ENCODE measurements at regions not wholly inside any gene's neighbourhood (a gene's known extent, or its start where the extent isn't known, plus 50 kb on each side); places are given as distances from the start of the nearest gene placed in this dataset.

DNA sequence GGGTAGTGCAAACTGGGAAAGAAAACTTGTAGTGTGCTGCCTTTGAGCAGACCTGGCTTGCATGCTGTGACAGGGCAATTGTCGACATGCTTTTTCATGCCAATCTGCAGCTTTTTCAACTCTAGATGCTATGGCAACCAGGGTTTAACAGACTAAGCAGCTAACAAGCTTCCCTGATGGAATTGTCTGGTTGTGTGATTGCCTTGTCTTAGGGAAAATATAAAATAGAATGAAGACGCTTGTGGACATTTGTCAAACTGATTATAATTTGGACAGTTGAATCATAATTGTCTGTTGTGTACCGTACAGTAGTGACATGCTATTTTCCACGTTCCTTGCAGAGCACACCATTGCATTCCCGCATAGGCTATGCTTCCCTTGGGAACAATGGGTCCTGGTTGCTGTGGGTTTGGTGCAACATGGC is 113.0 kb downstream of the FOXG1 start:
- POLR2A ChIA-PET = interaction anchor here (0.6 kb wide), 1 partner anchor 10 kb away, joined by 4 read pairs; no protein-coding TSS in a partner anchor
- no peaks in the 10 kb centered on the region for H3K27me3 ChIP-seq (ENCODE audit: control insufficient read depth in 2 of 2, insufficient read depth in 2 of 2, low read length in 2 of 2)
- WGBS (ENCODE audit: insufficient coverage, low coverage, missing lambda C conversion rate) = 90% methylated on average over 4 of the region's 5 CpGs
- no peak overlapping the region for H3K9ac ChIP-seq (ENCODE audit: insufficient read depth in 1 of 2, low read depth in 2 of 2, low read length in 2 of 2)
- no peaks in the 10 kb centered on the region for H3K79me2 ChIP-seq (ENCODE audit: control insufficient read depth, insufficient read depth, low read length)
- DNase-seq (ENCODE audit: extremely low read depth in 1 of 4, low spot score in 3 of 4) = no peak
- no peak overlapping the region for H3K27ac ChIP-seq (ENCODE audit: extremely low read depth, low read depth, low read length)
- ATAC-seq = no peak
- in situ Hi-C loops (cut with MboI) = no loop called here
- H3K36me3 ChIP-seq (ENCODE audit: control insufficient read depth, insufficient read depth, low read length) = no peaks in the 10 kb centered on the region
- no peaks in the 10 kb centered on the region for H3K9me3 ChIP-seq (replicated peaks; ENCODE audit: control insufficient read depth, insufficient read depth, low read depth, low read length)
- no peaks in the 10 kb centered on the region for H3K9me1 ChIP-seq (ENCODE audit: control insufficient read depth, insufficient read depth, low read length)
- H3K4me1 ChIP-seq (replicated peaks in 1 of 2; ENCODE audit: control insufficient read depth in 2 of 2, insufficient read depth in 2 of 2, low read length in 2 of 2) = no peaks in the 10 kb centered on the region
- H2AFZ ChIP-seq (ENCODE audit: low read depth, low read length) = no peak overlapping the region
- CTCF ChIA-PET (ENCODE audit: low intra/inter-chr PET ratio) = no interaction called here
- peak; percentile 19 for FAIRE-seq
- intact Hi-C loops (cut with micrococcal nuclease) = no loop called here
- H4K20me1 ChIP-seq (replicated peaks; ENCODE audit: control insufficient read depth, insufficient read depth, low read length) = no peaks in the 10 kb centered on the region
- BruUV-seq (replicated peaks) = no TSS peak
- H3K4me2 ChIP-seq (ENCODE audit: insufficient read depth, low read length) = no peak overlapping the region
- H3K4me3 ChIP-seq = no peak overlapping the region
- TF ChIP-seq, protein P1, sequence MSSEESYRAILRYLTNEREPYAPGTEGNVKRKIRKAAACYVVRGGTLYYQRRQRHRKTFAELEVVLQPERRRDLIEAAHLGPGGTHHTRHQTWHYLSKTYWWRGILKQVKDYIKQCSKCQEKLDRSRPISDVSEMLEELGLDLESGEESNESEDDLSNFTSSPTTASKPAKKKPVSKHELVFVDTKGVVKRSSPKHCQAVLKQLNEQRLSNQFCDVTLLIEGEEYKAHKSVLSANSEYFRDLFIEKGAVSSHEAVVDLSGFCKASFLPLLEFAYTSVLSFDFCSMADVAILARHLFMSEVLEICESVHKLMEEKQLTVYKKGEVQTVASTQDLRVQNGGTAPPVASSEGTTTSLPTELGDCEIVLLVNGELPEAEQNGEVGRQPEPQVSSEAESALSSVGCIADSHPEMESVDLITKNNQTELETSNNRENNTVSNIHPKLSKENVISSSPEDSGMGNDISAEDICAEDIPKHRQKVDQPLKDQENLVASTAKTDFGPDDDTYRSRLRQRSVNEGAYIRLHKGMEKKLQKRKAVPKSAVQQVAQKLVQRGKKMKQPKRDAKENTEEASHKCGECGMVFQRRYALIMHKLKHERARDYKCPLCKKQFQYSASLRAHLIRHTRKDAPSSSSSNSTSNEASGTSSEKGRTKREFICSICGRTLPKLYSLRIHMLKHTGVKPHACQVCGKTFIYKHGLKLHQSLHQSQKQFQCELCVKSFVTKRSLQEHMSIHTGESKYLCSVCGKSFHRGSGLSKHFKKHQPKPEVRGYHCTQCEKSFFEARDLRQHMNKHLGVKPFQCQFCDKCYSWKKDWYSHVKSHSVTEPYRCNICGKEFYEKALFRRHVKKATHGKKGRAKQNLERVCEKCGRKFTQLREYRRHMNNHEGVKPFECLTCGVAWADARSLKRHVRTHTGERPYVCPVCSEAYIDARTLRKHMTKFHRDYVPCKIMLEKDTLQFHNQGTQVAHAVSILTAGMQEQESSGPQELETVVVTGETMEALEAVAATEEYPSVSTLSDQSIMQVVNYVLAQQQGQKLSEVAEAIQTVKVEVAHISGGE (CRISPR knock-in tag; IDR thresholded peaks at IDR 0.05) = no peak
- TF ChIP-seq, protein P2, sequence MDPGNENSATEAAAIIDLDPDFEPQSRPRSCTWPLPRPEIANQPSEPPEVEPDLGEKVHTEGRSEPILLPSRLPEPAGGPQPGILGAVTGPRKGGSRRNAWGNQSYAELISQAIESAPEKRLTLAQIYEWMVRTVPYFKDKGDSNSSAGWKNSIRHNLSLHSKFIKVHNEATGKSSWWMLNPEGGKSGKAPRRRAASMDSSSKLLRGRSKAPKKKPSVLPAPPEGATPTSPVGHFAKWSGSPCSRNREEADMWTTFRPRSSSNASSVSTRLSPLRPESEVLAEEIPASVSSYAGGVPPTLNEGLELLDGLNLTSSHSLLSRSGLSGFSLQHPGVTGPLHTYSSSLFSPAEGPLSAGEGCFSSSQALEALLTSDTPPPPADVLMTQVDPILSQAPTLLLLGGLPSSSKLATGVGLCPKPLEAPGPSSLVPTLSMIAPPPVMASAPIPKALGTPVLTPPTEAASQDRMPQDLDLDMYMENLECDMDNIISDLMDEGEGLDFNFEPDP (CRISPR knock-in tag; IDR thresholded peaks at IDR 0.05) = no peak
- TF ChIP-seq FOXJ3 (CRISPR knock-in tag; IDR thresholded peaks at IDR 0.05) = no peak
- TF ChIP-seq XRCC4 (IDR thresholded peaks at IDR 0.05; ENCODE audit: extremely low read depth, insufficient read depth, insufficient read length) = no peak
- TF ChIP-seq BRD9 (IDR thresholded peaks at IDR 0.05; ENCODE audit: low read depth, partially characterized antibody) = no peak
- no peak for TF ChIP-seq FOXK1 (CRISPR knock-in tag; IDR thresholded peaks at IDR 0.05; ENCODE audit: borderline replicate concordance)
- TF ChIP-seq, protein P3, sequence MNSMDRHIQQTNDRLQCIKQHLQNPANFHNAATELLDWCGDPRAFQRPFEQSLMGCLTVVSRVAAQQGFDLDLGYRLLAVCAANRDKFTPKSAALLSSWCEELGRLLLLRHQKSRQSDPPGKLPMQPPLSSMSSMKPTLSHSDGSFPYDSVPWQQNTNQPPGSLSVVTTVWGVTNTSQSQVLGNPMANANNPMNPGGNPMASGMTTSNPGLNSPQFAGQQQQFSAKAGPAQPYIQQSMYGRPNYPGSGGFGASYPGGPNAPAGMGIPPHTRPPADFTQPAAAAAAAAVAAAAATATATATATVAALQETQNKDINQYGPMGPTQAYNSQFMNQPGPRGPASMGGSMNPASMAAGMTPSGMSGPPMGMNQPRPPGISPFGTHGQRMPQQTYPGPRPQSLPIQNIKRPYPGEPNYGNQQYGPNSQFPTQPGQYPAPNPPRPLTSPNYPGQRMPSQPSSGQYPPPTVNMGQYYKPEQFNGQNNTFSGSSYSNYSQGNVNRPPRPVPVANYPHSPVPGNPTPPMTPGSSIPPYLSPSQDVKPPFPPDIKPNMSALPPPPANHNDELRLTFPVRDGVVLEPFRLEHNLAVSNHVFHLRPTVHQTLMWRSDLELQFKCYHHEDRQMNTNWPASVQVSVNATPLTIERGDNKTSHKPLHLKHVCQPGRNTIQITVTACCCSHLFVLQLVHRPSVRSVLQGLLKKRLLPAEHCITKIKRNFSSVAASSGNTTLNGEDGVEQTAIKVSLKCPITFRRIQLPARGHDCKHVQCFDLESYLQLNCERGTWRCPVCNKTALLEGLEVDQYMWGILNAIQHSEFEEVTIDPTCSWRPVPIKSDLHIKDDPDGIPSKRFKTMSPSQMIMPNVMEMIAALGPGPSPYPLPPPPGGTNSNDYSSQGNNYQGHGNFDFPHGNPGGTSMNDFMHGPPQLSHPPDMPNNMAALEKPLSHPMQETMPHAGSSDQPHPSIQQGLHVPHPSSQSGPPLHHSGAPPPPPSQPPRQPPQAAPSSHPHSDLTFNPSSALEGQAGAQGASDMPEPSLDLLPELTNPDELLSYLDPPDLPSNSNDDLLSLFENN (IDR thresholded peaks at IDR 0.05; ENCODE audit: low read depth in 2 of 2, low read length in 2 of 2) = no peak
- TF ChIP-seq DACH1 (IDR thresholded peaks at IDR 0.05; ENCODE audit: partially characterized antibody) = no peak
- TF ChIP-seq MED1 (CRISPR knock-in tag; IDR thresholded peaks at IDR 0.05; ENCODE audit: borderline replicate concordance) = no peak
- TF ChIP-seq, protein P4, sequence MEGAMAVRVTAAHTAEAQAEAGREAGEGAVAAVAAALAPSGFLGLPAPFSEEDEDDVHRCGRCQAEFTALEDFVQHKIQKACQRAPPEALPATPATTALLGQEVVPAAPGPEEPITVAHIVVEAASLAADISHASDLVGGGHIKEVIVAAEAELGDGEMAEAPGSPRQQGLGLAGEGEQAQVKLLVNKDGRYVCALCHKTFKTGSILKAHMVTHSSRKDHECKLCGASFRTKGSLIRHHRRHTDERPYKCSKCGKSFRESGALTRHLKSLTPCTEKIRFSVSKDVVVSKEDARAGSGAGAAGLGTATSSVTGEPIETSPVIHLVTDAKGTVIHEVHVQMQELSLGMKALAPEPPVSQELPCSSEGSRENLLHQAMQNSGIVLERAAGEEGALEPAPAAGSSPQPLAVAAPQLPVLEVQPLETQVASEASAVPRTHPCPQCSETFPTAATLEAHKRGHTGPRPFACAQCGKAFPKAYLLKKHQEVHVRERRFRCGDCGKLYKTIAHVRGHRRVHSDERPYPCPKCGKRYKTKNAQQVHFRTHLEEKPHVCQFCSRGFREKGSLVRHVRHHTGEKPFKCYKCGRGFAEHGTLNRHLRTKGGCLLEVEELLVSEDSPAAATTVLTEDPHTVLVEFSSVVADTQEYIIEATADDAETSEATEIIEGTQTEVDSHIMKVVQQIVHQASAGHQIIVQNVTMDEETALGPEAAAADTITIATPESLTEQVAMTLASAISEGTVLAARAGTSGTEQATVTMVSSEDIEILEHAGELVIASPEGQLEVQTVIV (CRISPR knock-in tag; IDR thresholded peaks at IDR 0.05; ENCODE audit: borderline replicate concordance) = no peak
- TF ChIP-seq SIX5 (IDR thresholded peaks at IDR 0.05; ENCODE audit: borderline replicate concordance in 1 of 2, insufficient read depth in 1 of 2, low read depth in 1 of 2, low read length in 2 of 2) = no peak
